HG03039 (cell line): ENCODE measurements at regions not wholly inside any gene's neighbourhood (a gene's known extent, or its start where the extent isn't known, plus 50 kb on each side); places are given as distances from the start of the nearest gene placed in this dataset.
"Not testable (repeated sequence)": the region's sequence is repeated elsewhere in the genome, so short reads cannot be mapped to it uniquely, and the experiment has no call there.

ENCODE experiments used
- ATAC-seq: cut with Tn5 transposase; IDR thresholded peaks from one replicate; pipeline ENCODE4 v1.9.1; 2021; ENCODE audit warnings: mild to moderate bottlenecking, moderate library complexity; ENCODE audit not compliant: unreplicated experiment

DNA sequence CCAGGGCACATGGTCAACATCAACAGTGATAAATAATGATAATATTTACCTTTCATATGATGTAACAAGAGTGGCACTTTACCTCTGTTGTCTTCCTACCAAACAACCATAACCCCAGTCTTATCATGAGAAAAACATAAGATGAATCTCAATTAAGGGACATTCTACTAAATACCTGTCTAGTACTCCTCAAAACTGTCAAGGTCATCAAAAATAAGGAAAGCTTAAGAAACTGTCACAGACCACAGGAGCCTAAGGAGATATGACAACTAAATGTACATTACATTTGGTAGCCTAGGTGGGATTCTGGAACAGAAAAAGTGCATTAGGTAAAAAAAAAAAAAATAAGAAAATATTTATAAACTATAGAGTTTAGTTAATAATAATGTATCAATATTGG, 118.1 kb downstream of the CCDC34 start:
- ATAC-seq: no peak

DNA sequence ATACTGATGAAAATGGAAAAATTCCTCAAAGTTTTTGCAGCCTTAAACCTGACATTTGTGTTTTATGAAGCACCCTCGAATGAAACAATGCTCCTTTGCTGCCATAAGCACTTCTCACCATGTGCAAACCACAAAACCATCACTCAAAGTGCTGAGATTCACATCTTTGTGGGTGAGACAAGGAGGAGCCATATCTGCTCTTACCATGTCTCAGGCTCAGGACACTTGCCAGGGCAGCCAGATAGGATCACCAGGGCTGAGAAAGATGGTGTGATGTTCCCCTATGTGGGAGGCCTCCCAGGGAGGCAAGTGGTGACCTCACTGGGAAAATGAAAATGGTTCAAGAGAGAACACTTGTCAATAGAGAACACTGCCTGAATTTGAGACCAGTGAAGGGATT, 120.4 kb downstream of the CCDC34 start:
- no peak for ATAC-seq

DNA sequence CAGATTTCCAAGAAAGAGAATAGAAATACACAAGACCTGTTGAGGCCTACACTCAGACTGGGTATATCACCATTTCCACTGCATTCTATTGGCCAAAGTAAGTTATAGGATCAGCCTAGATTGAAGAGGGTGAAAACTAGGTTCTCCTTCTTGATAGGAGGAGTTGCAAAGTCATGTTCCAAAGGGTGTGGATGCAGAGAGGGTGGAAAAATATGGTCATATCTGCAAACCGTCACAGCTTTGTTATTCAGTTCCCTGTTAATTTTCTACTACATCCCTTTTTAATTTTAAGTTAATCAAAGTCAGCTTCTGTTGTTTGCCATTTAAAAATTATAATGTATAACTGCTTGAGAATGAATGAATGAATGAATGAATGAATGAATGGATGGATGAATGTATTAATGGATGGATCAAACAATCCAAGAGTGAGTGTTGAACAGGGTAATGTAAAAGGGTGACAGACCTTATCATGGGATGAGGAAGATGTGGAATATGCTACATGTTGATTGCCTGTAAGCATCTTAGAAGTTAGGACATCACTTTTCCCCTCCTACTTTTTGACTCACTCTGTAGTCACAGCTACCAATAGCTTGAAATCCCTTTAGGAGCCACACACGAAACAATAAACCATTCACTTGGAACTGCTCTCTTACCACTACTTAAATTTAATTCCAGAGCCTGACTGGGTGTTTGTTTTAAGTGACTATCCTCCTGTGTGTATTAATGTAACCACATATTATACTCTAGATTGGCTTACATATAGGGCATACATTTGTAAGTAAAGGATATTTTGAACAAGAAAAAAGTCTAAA, 121.5 kb downstream of the CCDC34 start:
- no peak for ATAC-seq

DNA sequence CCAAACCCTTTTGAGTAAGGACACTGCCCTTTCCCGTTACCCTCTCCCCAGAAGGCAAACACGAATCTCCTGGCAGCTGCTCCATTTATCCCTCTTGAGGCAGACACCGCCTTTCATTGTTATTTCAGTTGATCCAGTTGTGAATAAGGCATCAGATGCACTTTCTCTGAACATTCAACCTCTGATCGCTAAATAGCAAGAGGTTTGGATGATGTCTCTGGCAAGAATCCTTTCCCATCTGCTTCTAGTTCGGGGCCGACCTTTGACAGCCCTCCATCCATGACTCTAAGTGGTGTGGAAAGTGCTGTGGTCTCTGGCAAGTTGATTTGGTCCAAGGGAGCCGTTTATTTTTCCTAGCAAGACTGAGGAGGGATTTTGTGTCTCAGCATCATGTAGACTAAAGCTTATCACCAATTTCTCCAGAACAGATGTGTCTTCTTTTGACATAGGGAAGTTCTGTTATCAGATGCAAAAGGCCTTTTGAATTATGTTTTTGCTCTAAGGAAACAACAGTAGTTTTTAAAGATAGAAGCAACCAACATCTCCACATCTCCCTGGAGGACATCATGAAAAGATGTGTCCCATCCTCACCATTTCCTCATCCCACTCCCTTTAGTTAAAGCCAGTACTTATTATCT, 123.6 kb downstream of the CCDC34 start:
- ATAC-seq: no peak

DNA sequence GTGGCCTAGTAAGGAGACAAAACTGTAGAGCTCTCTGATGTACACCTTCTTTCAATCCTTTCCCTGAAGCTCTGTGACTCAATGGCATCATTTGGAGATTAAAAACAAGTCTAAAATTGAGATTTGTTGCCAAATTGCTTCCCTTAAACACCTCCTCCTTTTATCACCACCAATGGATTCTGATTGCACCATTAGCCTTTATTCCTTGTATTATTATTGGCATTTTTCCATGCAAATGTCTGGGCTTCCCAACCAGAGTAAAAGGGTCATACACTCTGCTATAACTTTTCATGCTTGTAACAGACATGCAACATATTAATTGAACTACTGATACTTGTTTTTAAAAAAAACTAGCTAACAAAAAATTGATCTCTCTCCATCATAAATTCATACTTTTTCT, 124.2 kb downstream of the CCDC34 start:
- no peak for ATAC-seq

DNA sequence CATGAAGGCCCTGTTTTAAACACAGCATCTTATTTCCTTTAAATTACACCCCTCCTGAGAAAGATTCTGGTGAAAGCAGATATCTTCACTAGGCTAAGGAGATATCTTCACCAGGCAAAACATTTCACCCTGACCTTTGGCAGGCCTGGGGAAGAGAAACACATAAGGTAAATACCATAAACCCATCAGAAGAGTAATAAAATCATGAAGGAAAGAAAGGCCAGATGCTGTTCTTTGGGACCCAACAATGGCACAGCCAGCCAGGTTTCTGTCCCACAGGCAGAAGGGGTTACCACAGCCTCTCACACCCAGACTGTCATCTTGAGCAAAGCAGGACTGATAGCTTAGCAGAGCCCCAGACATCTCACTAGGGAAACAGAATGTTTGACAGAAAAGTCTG, 125.4 kb downstream of the CCDC34 start:
- ATAC-seq: no peak

DNA sequence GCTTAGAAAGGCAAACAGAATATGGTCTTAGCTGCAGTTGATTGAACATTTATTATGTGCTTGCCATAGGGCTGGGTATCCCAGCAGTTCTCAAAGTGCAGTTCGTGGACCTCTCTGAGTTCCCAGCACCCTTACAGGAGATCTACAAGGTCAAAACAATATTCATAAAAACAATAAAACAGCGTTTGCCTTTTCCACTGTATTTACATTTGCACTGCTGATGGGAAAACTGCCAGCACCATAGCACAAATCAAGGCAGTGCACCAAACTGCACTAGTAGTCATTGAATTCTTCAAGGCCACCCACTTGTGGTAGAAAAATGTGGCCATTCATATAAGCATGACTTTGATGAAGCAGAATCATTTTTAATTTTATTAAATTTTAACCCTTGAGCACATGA, 128.1 kb downstream of the CCDC34 start:
- ATAC-seq: no peak

DNA sequence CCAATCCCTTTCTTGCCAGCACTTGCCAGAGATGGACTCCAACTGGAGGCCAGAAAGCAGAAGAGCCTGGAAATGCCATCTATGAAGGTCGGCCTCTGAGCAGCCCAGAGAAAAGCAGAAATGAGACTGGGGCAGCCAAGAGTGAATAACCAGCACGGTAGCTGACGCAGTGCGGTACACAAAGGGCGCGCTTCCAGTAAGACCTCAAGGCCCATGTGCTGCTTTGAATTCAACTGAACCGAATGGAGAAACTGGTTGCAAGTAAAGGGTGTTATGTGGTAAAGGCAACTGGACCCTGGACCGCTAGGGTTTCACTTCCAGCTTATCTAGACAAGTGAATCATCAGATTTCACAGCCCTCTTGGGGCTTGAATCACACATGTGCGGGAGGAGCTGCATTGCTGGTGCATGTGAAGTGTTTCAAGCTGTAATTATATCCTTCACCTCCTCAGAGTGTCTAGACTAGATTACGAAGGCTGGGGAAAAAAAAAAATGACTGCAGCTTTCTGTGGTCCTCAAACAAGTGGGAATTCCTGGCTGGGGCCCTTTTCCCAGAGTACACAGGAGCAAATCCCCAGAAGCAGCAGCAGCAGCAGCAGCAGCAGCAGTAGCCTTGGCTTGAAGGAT, 128.9 kb downstream of the CCDC34 start:
- peak; percentile 97 for ATAC-seq

DNA sequence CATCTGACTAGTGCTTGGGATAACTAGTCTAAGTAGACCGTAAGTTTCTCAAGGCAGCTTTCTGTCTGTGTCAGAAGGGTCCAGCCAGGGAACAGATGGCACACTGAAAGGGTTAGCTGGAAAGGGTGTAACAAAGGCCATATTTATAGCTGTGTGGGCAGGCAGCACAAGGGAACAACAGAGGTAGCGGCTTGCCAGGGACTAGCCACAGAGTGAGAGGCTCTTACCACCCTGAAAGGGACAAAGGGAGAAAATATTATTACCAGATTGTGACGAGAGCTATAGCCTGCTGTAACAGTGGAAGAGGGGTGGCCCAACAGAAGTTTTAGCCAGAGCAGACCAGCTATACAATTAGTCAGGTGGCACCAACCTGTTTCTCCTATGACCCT, 129.4 kb downstream of the CCDC34 start:
- ATAC-seq: peak; percentile 7

DNA sequence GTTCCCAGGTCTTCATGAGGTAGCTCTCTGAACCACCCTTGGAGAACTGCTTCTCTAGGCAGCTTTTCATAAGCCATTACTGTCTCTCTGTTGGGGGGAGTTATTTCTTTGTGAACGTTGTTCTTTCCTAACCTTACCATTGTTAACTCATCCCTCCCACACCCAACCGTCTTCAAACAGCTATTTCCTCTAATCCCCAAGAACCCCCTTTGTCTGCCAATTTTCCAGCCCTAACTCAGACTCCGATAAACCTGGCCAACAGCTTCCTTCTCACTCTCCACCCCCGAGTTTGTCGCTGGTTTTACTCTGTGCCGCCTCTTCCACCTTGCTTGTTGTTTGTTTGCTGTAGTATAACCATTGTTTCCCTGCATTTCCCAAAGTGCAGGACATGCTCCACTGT, 131.5 kb downstream of the CCDC34 start:
- ATAC-seq: no peak

DNA sequence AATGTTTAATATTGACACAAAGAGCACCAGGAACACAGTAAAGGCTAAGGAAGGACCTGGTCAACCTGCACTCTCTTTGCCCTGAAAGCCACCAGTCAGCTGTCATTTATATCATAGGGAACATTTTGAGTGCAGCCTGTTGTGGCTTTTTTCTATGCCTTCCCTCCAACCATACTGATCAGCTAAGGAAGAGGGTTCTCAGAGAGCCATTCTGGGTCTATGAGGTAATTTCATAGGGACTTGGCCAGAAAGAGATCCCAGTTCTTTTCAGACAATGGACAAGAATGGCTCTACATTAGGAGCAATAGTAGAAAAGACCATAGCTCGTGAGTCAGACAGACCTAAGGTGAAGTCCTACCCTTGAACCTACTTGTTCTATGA, 132.8 kb downstream of the CCDC34 start:
- no peak for ATAC-seq

DNA sequence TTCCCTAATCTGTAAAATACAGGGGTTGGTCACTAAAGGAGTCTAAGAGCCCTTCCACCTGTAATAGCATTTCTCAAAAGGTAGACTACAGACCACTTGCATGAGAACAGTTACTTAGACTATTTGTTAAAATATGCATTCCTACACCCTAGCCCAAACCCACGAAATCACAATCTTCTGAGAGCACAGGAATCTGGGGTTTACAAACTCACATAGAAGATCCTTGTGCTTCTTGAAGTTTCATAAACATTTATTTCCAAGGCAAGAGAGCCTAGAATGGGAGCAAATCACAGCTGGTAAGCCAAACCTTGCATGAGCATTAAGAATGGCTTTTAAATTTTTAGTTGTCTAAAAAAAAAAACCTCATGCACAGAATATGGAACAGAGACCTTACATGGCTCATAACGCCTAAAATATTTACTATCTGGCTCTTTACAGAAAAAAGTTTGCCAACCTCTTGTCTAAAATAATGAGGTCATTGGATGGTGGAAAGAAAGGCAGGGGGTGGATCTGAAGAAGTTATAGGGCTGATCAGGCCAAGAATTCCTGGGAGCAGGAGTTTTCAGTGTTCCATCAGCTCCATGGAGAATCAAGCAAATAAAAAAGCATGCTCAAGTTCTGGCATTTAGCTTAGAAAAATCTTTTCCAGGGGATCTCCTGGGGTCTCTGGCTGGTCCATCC, 133.4 kb downstream of the CCDC34 start:
- ATAC-seq: no peak

DNA sequence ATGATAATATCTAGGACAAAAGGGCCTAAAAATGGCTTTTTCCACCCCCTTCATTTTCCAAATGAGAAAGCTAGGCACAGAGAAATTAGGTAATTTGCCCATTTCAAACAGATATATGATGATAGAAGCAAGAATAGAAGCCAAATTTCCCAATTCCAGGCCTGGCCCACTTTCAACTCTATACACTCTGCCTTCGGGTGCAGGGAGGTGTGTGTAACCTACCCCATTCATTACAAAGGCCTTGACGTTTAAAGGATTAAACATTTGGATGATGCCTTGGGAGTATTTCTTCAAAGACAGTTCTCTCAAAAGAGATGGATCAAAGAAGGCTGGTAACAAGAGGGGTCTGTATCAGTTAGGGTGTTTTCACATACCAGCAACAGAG, 134.1 kb downstream of the CCDC34 start:
- ATAC-seq: no peak

DNA sequence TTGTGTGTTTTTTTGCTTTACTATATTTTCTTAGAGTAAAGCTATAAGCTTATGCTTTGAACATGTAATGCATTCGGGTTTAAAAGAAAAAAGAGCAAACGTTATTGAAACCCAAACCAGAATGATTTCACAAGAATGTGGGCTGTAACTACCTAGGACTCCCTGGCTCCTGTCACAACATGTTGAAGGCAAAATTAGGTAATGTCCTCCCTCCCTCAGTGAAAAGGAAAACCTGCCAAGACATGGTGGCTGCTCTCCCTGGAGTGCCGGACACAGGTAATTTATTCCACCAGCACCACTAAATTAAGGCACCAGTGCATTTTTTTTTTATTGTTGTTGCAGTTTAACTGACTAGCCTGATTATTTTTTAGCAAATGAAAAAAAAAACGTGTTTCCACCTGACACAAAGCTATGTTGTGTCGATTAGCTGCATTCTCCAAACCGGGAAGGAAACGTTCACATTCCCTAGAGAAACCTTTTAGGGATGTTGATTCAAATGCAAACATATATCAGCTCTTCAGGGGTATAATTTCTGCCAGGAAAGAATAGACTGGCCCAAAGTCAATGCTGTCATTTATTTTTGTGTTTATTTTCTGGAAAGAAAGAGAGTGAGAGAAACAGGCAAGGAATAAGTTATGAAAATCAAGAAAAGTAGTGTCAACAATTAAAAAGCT, 134.6 kb downstream of the CCDC34 start:
- no peak for ATAC-seq

DNA sequence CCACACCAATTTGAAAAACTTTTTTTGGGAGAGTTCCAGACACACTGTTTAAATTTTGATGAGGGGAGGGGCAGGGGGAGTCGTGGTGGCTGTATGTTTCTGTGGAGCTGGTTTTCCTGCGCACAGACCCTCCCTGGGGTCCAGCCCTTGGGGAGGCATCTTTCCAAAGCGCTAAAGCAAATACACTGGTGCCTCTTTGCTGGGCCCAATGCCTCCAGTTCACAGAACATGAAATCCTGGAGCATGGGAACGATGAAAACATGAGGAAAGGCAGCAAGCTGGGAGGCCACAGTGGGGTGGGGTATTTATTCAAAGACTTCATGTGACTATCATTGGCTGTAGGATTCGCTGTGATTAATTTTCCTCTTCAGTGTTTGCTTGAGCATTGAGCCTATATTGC, 135.3 kb downstream of the CCDC34 start:
- no peak for ATAC-seq

DNA sequence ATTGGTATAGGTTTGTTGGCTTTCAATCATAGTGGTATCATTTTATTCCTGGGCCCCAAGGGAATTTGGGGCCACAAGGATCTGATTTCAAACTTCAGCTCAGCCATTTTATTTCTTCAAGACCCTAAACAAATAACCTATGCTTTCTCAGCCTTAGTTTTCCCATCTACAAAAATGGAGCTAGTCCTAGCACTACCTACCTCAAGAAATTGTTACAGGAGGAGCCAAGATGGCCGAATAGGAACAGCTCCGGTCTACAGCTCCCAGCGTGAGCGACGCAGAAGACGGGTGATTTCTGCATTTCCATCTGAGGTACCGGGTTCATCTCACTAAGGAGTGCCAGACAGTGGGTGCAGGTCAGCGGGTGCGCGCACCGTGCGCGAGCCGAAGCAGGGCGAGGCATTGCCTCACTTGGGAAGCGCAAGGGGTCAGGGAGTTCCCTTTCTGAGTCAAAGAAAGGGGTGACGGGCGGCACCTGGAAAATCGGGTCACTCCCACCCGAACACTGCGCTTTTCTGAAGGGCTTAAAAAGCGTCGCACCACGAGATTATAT, 143.5 kb downstream of the CCDC34 start:
- ATAC-seq: not testable (repeated sequence)

DNA sequence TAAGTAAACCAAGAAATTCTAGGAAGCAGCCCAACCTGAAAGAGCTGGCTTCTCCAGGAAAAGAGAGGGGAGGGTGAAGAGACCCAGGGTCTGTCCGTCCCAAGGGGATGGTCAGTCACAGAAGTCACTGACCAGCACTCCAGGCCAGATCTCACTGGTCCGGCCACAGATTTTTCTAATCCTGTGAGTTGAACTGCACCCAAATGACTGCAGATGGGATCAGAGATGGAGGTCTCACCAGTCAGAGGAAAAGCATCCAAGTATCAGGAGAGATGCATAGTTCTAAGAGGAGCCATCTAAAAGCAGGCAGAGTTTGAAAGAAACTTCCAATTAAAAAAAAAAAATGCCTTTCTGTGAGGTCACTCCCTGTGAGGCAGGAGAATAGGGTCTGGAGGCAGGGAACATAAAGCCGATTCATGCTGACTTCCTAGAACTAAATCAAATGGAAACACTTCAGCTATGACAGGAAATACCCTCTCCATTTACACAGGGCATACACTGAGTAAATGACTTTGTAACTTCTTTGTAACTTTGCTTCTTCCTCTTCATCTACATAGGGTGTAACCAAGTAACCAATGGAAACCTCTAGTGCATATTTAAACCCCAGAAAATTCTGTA, 144.5 kb downstream of the CCDC34 start:
- ATAC-seq: no peak

DNA sequence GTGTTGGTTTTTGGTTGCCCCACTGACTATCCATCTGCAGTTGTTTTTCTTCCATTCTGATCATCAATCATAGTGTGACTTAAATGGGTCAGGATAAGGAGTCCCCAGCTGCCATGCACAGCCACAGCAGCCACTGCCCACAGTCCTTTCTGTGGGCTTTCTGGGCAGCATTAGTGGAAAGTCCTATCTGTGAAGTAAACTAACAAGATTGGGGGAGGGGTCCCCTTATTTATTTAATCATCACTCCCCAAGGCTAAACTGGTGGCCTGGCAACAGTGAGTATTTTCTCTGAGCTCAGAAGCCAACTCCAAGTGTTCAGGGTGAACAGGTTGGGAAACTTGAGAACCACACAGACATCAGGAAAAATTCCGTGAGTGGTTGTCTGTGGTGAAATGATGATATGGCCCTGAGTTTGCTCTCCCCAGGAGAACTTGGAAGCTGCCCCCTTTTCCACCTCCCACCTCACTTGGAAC, 145.0 kb downstream of the CCDC34 start:
- ATAC-seq: no peak

DNA sequence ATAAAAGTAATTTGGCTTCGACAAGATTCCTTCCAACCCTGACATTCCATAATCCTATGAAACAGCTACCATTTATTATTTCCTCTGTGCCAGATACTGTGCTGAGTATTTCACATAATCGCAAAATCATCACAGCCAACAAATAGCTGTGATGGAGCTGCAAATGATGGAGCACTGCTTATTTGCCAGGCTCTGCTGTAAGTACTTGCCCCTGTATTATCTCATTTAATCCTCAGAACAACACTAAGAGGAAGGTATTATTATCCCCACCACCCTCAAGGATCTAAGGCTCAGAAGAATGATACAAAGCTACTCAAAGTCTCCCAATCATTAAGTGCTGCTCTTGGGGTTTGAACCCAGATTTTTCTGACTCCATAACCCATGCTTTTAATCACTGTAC, 145.5 kb downstream of the CCDC34 start:
- no peak for ATAC-seq
